ENCODE measurements at regions not wholly inside any gene's neighbourhood (a gene's known extent, or its start where the extent isn't known, plus 50 kb on each side); places are given as distances from the start of the nearest gene placed in this dataset.
A peak's percentile ranks its signal among the peaks of the same experiment; 100 is the strongest.

DNA sequence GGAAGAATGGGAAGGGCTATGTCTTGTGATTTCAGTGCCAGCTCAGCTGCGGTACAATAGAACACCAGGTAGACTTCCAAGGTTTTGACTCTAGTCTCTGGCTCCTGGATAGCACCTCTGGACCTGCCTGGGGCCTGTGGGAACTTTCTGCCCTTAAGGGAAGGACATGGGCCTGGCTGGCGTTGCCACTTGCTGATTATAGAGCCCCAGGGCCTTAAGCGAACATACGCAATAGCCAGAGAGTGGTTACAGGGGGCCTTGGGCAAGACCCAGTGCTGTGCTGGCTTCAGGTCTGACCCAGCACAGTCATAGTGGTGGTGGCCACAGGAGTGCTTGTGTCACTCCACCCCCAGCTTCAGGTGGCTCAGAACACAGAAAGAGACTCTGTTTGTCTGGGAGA is 131.1 kb upstream of the COL21A1 start:
- DNase-seq (ENCODE audit: low read depth) = no peak

DNA sequence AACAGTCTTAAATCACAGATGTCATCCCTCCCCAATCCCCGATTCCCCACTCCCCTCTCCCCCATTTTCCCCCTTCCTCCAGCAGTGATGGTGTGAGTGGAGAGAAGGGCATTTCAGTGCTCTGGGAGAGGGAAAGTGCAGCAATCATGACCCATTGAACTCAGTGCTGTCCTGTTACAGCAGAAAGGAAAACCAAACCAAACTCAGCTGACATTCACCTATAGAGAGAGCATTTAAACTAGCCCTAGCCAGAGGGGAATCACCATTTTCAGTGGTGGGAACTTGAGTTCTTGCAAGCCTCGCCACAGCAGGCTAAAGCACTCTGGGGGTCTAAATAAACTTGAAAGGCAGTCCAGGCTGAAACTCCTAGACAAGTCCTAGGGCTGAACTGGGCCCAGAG is 129.9 kb upstream of the COL21A1 start:
- no peak for DNase-seq (ENCODE audit: low read depth)

DNA sequence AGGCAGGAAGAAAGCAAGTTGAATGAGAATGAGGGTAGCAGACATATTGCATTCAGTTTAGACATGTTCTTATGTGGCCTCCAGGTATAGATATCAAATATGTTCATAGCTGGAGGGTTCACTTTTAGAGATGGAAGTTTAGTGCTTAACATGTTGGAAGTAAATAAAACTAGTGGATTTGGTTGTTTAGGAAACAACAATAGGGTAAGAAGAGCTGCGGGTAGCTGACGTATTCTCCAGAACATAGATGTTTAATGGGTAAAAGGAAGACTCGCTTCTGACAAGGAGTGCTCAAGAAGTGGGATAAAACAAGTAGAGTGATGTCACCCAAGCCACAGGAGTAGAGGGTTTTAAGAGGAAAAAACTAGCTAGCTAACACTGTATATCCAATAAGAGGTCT is 128.4 kb upstream of the COL21A1 start:
- no peak for DNase-seq (ENCODE audit: low read depth)

DNA sequence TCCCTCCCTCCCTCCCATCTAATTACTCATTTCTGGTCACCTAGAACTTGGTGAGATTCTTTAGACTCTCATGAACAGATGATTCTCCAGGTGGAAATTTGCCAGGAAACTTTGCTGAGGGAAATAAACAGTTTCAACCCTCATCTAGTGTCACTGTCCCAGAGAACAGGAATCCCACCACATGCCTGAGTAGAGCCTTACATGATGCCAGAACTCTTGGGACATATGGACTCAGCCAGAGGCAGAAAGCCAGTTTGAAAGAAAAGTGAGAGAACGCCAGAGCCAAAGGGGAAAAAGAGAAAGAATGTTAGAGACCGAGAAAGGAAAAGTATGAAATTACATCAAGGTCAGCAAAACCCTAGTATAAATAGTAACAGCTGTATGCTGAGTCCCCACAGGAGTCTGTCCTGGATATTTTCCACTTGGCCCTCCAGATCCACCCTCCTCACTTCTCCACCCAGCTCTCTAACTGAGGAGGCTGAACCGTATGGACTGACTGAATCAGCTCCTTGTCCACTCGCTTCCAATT is 127.5 kb upstream of the COL21A1 start:
- no peak for DNase-seq (ENCODE audit: low read depth)

DNA sequence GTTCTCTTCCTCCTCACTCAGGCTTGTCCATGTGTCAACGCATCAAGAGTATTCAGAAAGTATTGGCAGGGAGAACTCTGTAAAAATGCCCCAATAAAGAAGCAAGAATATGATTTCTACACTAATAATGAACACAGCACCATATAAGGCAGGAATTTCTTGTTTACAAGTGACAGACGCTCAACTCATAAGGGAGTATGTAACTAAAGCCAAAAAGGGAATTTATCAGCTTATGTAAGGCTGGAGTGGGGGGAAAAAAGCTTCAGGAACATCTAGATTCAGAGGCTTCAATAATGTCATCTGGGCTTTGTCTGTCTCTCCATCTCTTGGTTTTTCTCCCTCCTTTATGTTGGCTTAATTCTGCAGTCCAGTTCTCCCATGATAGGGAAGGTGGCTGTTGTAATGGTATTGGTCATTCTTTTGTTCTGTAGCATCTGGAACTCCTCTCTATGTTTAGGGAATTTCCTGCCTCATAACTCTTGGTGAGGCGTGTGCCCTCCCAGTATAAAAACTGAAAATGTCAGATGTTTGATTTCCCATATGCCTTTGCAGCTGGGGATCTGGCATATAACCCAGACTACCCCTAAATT is 125.1 kb upstream of the COL21A1 start:
- no peak for DNase-seq (ENCODE audit: low read depth)

DNA sequence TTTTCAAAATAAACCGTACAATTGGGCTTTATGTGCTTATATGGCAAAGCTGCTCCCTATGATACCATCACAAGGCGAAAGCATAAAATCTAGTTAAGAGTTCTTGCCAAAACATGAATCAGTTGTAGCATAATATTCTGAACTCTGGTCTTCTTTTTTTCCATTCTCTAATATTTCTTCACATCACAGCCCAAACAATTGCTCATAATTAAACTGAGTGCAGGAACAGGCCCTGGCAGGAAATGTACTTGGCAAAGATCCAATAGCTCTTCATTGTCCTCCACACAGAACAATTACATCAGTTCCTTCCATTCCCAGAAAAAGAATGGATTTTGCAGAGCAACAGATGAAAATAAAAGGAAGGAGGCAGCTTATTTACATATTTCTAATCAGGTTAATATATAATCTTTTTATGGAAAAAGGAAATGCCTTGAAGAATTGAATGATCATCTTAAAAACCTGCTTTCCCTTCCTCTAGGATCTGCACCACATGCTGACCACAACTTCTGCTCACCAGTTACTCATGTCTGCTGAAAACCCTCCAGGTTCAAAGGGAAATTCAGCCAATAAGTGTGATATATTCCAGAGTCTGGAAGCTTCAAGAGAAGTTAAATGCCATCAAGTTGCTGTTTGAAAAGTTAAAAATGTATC is 123.3 kb upstream of the COL21A1 start:
- no peak for DNase-seq (ENCODE audit: low read depth)

DNA sequence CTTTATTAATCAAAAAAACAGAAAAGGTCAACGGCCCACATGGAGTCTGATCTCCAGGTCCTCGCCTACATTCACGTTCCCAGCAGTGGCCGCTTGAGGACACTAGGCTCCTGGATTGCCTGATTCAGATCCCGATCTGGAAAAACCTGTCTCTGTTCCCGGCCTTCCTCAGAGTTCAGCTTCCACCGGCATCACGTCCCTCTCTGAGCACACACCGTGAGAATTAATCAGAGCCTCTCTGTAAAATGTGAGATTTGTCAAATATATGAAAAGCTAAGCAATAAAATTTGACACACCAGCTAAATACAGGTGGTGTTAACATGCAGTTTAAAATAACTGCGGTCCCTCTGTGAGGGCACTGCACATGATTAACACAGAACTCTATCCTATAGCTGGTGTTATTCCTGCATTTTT is 122.8 kb upstream of the COL21A1 start:
- DNase-seq (ENCODE audit: low read depth) = no peak

DNA sequence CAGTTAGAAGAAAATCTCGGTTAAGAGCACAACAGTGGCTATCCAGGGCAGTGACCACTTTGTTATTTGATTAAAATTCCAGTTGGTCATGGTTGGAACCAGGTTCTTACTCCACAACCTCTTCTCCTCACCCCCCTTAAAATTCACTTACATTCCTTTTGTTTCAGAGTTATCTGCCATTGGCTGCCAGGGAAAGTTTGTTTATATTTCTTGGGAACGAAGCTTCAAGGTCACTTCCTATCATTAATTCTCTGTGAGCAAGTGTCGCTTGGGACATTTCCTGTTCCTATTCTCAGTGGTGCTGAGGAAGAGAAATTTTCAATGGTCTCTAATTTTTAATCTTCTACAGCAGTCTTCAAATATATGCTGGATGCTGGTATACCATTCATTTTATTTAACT is 121.1 kb upstream of the COL21A1 start:
- no peak for DNase-seq (ENCODE audit: low read depth)

DNA sequence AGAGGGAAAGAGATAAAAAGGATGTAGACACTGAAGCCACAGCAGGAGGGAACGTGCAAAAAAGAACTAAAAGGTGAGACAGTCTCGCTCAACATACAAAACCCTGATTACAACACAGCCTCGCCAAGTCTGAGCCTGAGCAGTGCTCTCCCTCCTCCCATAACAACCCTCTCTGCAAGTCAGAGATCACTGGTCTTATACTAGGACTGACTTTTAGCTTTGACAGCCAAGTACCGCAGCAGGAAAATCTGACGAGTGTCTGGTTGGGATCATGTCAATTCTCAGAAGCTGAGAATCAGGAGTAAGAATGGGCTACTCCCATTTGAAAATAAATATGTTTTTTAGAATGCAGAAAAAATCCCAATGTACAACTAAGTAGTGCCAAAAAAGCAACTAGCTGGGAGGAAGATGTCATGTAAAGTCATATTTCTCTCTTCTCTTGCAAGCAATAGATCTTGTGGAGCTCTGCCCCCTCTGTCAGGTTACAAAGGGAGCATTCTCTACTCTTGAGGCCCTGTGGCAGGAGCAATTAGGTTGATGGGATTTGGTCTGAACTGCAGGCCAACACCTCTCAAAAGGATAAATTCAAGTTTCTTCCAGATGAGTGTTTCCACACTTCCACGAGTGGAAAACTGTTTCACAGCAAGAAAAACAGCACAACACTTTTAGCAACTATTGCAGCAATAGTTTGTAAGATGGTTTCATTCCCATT is 118.9 kb upstream of the COL21A1 start:
- DNase-seq (ENCODE audit: low read depth) = no peak

DNA sequence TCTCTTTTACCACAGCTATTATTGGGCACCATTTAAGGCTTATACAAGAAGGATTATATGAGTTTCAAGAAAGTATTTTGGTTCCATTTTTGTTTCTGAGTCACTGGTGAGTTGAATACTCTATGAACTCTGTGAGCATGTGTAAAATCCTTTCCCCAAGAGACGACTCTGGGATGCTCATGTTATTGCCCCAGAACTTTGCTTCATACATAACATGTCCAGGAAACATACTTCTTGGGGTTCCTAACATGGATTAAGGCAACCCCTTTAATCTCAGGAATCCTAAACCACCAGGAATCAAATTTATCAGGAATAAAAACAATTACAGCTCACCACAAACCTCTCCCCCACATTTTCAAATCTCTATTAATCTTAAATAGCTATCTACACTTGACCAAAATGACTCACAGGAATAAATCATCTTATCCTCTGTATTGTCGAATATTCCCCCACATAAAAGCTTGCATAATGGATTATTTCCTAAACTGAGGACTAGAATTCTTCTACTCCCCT is 117.5 kb upstream of the COL21A1 start:
- DNase-seq (ENCODE audit: low read depth) = no peak

DNA sequence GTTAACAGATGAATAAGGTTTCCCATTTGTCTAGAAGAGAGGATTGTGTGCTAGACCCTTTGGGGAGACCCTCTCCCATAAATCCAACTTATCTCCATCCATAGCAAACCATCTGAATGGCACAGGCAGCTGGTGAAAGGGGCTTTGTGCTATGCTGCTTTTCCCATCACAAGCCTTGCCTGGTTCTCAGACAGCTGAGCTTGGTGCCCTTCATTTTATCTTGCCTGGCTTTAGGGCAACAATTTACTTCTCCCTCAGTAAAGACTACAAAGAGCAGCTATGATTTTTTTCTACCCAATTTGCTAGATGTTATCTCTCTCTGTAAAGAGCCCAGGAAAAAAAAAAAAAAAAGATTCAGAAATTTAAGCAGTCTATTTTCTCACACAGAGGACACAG is 117.0 kb upstream of the COL21A1 start:
- DNase-seq (ENCODE audit: low read depth) = no peak

DNA sequence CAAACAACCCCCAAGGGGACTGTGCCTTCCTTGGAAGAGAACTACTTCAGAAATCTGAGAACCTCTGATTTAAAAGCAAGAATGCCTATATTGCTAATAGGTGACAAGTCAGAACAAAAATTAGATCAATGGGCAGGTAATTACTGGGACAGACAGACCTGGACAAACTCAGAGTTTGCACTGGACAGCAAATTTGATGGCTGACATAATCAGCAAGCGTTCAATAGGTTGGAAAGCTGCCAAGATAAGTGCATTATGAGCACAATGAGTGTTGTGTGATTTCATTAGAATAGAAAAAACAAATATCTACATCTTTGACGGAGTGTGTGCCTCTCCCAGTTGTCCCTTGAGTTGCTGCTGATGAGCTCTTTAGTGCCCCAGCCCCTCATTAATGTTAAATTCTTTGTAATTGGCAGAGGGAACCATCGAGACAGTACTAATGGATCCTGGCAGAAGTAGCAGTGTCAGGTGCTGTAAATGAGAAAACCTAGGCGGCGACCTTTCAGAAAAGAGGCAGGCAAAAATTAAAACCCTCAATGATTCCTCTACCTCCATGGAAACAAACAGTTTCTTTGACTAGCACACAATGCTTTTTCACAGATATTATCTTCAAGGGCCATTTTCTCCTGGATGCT is 116.5 kb upstream of the COL21A1 start:
- no peak for DNase-seq (ENCODE audit: low read depth)

DNA sequence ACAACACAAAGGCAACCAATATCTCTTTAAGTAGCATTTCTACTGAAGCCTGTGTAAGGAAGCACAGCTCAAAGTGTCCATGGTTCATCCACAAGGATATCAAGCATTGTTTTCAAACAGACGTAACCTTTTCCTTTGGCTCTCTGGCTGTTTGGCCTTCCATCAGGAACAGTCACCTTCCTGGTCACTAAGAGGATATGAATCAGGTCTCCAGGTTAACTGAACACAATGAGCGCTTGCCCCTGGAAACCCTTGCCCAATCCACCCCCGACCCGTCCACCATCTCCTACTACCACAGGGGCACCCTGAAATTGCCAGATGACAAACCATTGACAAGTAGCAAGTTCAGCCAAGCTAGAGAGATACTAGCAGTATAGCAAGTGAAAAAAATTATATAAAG is 114.4 kb upstream of the COL21A1 start:
- DNase-seq (ENCODE audit: low read depth) = no peak

DNA sequence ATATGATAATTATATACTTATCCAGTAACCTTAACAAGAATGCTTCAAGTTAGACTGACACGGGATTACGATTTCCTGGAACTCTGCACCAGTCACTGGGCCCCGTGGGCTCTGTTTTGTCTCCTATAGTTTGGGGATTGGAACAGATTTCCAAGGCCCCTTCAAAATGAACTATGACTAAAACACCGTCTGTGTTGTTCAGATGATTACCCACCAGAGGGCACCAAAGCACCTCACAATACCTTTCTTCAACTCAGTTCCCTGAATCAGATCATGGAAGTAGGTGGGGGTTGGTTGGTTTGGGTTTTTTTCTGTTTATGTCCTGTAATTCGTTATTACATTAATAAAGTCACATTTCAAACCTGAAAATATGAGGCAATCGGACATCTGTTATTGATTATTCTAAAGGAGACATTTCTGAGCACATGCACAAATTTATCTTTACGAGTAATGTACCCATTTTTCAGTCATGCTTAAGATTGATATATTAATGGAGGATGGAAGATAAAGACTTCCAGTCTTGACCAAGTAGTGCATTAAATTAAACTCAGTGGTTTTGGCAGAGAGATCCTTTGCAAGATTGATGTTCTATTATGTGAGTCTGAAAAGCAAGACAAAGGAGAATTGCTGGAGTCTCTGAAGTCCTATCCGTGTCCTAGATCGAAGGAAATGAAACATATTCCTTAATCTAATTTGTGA is 112.0 kb upstream of the COL21A1 start:
- DNase-seq (ENCODE audit: low read depth) = peak; percentile 11

DNA sequence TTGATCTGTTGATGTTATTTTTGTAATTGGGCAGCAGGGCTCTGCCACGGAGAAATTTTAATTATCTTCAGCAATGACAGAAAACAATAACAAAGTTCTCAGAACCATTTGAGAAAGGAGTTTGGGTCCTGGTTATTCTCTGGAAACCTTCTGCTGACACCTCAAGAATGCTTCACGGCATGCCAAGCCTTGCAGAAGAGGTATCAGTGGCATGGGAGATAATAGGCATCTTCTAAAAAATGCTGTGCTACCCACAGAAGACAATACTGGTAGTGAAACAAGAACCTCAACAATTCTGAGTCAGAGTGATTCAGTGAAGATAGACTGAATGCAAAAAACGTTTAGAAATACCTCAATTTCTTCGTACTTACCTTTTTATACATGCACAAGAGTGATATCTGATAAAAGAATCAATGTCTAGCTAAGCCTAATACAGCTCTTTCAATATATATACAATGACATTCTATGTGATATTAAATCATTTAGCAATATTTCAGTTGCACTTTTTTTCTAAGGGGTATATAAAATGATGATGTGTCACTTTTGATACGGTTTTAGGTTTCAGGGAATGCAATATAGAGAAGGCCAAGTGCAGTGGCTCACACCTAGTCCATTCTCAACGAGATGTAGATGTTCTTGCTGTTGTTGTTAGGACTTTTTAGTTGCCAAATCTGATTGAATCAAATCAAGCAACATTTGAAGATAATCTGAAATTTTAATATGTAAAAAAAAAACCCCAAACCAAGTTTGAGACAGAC is 110.4 kb upstream of the COL21A1 start:
- DNase-seq (ENCODE audit: low read depth) = no peak

DNA sequence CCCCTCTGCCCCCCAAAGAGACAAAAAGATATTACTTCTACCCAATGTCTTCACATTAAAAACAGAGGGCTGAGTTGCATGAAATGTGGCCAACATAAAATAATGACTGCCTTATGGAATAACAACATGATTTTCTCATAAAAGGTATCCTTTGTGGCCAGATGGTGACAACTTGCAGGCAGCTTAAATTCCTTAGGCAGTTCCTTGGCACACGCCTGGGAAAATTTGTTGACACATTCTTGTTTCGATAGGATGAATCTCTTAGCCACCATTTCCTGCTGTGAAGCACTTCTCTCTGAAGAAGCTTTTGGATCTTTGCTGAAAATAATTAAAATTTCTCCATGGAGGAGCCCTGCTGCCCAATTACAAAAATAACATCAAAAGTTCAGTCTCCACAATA is 109.0 kb upstream of the COL21A1 start:
- no peak for DNase-seq (ENCODE audit: low read depth)

DNA sequence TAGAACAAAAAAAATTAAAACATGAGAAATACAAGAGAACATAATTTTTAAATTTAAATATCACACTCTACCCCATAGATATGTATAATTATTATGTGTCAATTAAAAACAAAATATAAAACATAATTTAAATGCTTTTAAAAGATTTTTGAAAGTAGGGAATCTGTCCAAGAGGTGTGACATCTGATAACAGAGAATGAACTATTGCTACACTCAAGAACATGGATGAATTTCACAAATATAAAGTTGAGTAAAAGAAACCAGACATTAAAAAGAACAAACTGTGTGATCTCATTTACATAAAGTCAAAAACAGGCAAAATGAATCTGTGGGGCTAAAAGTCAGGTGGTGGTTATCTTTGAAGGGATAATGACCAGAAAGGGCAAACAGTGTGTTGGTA is 106.5 kb upstream of the COL21A1 start:
- no peak for DNase-seq (ENCODE audit: low read depth)

DNA sequence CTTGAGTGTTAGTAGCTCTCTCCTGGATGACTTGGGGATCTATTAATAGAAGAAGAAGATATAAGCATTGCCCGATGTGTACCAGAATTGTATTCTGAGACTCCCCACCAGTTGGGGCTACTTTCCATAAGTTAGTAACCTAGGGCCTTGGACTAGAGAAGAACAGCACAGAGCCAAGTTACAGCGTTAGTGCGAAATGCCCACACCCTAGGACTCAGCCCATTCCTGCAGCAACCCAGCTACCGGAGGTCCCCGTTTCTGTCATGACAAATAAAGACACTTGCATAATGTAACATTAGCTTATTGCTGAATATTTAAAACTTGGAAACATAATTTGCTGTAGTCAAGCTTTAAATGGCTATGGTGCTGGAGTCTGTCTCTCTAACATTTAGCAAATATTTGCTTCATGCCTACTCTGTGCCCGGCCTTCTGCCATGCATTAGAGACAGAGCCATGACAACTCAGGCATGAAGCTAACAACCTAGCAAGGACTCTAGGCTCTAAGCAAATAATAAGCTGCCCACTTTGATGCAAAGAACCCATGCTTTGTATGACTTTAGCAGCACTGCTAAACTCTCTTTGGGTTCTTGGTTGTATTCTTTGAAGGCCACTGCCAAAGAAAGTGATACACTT is 103.4 kb upstream of the COL21A1 start:
- DNase-seq (ENCODE audit: low read depth) = no peak

DNA sequence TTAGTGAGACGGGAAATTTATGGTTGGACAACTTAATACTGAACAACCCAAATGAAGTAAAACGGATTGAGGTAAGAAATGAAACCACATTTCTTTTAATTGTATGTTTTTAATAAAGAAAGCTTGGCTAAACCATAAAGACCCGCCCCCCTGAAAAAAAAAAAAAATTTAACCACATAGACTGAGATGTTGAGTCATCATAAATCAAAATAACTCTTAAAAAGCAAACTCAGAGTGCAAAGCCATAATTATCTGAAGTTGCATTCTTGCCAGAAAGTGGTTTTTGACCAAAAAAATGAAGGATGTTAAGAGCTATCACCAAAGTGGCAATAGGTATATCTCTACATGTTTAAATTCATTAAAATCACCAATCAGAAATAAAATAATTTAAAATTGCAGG is 101.8 kb upstream of the COL21A1 start:
- DNase-seq (ENCODE audit: low read depth) = no peak

DNA sequence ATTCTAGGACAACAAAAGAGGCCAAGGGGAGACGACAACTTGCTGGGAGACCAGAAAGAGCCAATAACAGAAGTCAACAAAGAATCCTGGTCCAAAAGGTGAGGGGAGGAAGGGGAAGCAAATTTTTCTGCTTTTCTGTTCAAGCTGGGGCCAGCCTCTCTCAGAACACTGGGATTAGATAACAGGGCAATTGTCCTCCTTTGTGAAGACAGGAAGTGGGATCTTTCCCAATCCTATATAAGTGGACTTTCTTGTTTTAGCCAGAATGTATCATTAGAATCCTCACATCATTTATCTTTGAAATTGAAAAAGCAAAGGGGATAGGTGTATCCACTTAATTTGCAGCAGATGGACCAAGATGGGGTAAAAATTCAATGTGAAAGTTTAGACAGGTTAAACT is 101.2 kb upstream of the COL21A1 start:
- DNase-seq (ENCODE audit: low read depth) = no peak

DNA sequence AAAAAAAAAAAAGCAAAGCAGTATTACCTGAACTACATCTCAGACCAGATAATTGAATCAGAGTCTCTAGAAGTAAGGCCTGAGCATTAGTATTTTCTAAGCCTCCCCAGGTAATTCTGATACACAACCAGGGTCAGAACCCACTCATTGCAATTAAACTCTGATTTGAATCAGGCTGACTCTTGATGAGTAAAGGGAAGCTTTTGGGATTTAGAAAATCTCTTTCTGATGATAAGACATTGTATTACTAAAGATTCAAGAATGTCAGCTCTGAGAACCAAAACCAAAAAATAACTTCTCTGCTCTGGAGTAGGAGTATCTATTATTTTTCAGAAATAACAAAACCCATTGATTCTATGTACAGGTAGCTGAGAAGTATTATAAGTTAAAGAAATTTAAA is 100.1 kb upstream of the COL21A1 start:
- no peak for DNase-seq (ENCODE audit: low read depth)

Data from stimulated activated CD8-positive, alpha-beta memory T cell treated with anti-CD3 and anti-CD28 coated beads, Interleukin-4, amount 100 ng/mL, for 24 hours (primary cell).